H1 (cell line): ENCODE measurements at regions not wholly inside any gene's neighbourhood (a gene's known extent, or its start where the extent isn't known, plus 50 kb on each side); places are given as distances from the start of the nearest gene placed in this dataset.

Source experiments
- CTCF ChIA-PET: fragments of 300-600 bp; sonication (Branson Sonifier 250); formaldehyde crosslinking; loops from one replicate; lab custom pipeline; 2021; ENCODE audit not compliant: partially characterized antibody; lab: Charles Lee
- POLR2A ChIA-PET: fragments of 300-600 bp; sonication (Branson Sonifier 250); formaldehyde crosslinking; loops from one replicate; lab custom pipeline; 2021; ENCODE audit warnings: inconsistent platforms; ENCODE audit not compliant: partially characterized antibody; lab: Charles Lee
- DNase-seq, 2 experiments: peaks; one replicate each; pipeline versions ENCODE4 v3.0.0 to v3.0.0-alpha.2; 2010 to 2022; ENCODE audit warnings: low spot score in 2 of 2, low read depth in 1 of 2, mixed read lengths in 1 of 2
- FAIRE-seq: peaks from 2 replicates; lab custom pipeline; 2011; peaks lifted over from hg19 to GRCh38; lab: Jason Lieb, UNC
- H2AFZ ChIP-seq: 2 replicates; pipeline ENCODE4 v1.8.1; 2012; ENCODE audit warnings: low read length, inconsistent platforms
- H2AK5ac ChIP-seq: 2 replicates; pipeline ENCODE4 v1.6.1; 2013; ENCODE audit warnings: low read depth, low read length
- H2BK120ac ChIP-seq: replicated peaks from 2 replicates; pipeline ENCODE3; 2013; ENCODE audit warnings: low read depth, low read length, inconsistent platforms
- H2BK12ac ChIP-seq: 2 replicates; pipeline ENCODE4 v1.6.1; 2013; ENCODE audit warnings: low read depth, low read length
- H2BK15ac ChIP-seq: 2 replicates; pipeline ENCODE4 v1.6.1; 2013; ENCODE audit warnings: low read length
- H2BK20ac ChIP-seq: 2 replicates; pipeline ENCODE4 v1.6.1; 2013; ENCODE audit warnings: low read length
- H2BK5ac ChIP-seq: 2 replicates; pipeline ENCODE4 v1.6.1; 2013; ENCODE audit warnings: low read depth, low read length
- H3K14ac ChIP-seq: 2 replicates; pipeline ENCODE4 v1.6.1; 2013; ENCODE audit warnings: inconsistent platforms; ENCODE audit not compliant: insufficient read length
- H3K18ac ChIP-seq: 2 replicates; pipeline ENCODE4 v1.6.1; 2013; ENCODE audit warnings: low read length; ENCODE audit errors: extremely low read depth
- H3K23ac ChIP-seq: 2 replicates; pipeline ENCODE4 v1.6.1; 2013; ENCODE audit warnings: inconsistent platforms; ENCODE audit not compliant: insufficient read length
- H3K23me2 ChIP-seq: 2 replicates; pipeline ENCODE4 v1.6.1; 2013; ENCODE audit warnings: low read depth, low read length
- H3K27ac ChIP-seq: 2 replicates; pipeline ENCODE4 v1.6.1; 2011; ENCODE audit warnings: low read depth, low read length, inconsistent platforms
- H3K27me3 ChIP-seq, 4 experiments: replicated peaks in 1 of 4; 1 replicate in 1 of 4; 2 replicates in 3 of 4; pipeline versions ENCODE4 v1.6.1 to v1.8.1; 2011 to 2013; ENCODE audit warnings: low read length in 3 of 4, mild to moderate bottlenecking in 3 of 4, inconsistent platforms in 2 of 4, mixed read lengths in 2 of 4, moderate library complexity in 1 of 4; ENCODE audit not compliant: control insufficient read depth in 3 of 4, insufficient read depth in 3 of 4; ENCODE audit errors: extremely low read depth in 1 of 4
- H3K36me3 ChIP-seq, 4 experiments: 2 replicates each; pipeline versions ENCODE4 v1.6.1 to v1.8.1; 2011 to 2013; ENCODE audit warnings: mild to moderate bottlenecking in 4 of 4, low read length in 3 of 4, moderate library complexity in 2 of 4, control low read depth in 1 of 4, inconsistent platforms in 1 of 4; ENCODE audit not compliant: insufficient read depth in 4 of 4, control insufficient read depth in 2 of 4
- H3K4ac ChIP-seq: replicated peaks from 2 replicates; pipeline ENCODE3; 2013; ENCODE audit warnings: low read length, low read depth, mixed read lengths, inconsistent platforms; ENCODE audit not compliant: insufficient read length
- H3K4me1 ChIP-seq, 4 experiments: replicated peaks in 1 of 4; 1 replicate in 1 of 4; 2 replicates in 3 of 4; pipeline versions ENCODE4 v1.6.1 to v1.8.1; 2011 to 2013; ENCODE audit warnings: low read length in 3 of 4, inconsistent platforms in 2 of 4, mixed read lengths in 1 of 4; ENCODE audit not compliant: insufficient read depth in 4 of 4, control insufficient read depth in 3 of 4
- H3K4me2 ChIP-seq, 2 experiments: 2 replicates each; pipeline versions ENCODE4 v1.6.1 to v1.8.1; 2011 to 2013; ENCODE audit warnings: low read depth in 2 of 2, low read length in 2 of 2, control low read depth in 1 of 2, inconsistent platforms in 1 of 2, mild to moderate bottlenecking in 1 of 2; ENCODE audit not compliant: insufficient read depth in 1 of 2
- H3K4me3 ChIP-seq, 4 experiments: fragments of 200-600, 300-600 bp in 1 of 4; sonication (generic), shearing (Covaris generic), sonication (Bioruptor Twin) in 1 of 4; 2 replicates each; pipeline versions ENCODE4 v1.5.1 to v1.8.1; 2011 to 2016; ENCODE audit warnings: low read length in 4 of 4, low read depth in 3 of 4, control low read depth in 2 of 4, inconsistent platforms in 2 of 4, mild to moderate bottlenecking in 2 of 4, mixed read lengths in 1 of 4, moderate library complexity in 1 of 4; ENCODE audit not compliant: insufficient read depth in 2 of 4; ENCODE audit errors: extremely low read depth in 1 of 4
- H3K56ac ChIP-seq: replicated peaks from 2 replicates; pipeline ENCODE3; 2013; ENCODE audit warnings: low read depth, mild to moderate bottlenecking, mixed read lengths, low read length, inconsistent platforms; ENCODE audit not compliant: insufficient read length
- H3K79me1 ChIP-seq: 2 replicates; pipeline ENCODE4 v1.6.1; 2013; ENCODE audit warnings: low read depth, low read length, control low read depth
- H3K79me2 ChIP-seq, 2 experiments: 2 replicates each; pipeline versions ENCODE4 v1.6.1 to v1.8.1; 2012 to 2013; ENCODE audit warnings: low read length in 2 of 2, mild to moderate bottlenecking in 2 of 2, inconsistent platforms in 1 of 2; ENCODE audit not compliant: insufficient read depth in 2 of 2, control insufficient read depth in 1 of 2
- H3K9ac ChIP-seq, 4 experiments: replicated peaks in 1 of 4; 1 replicate in 1 of 4; 2 replicates in 3 of 4; pipeline versions ENCODE4 v1.6.1 to v1.8.1; 2011 to 2013; ENCODE audit warnings: low read depth in 3 of 4, low read length in 3 of 4, control low read depth in 2 of 4, mild to moderate bottlenecking in 2 of 4, moderate library complexity in 2 of 4, inconsistent platforms in 1 of 4; ENCODE audit errors: extremely low read depth in 1 of 4
- H3K9me3 ChIP-seq, 2 experiments: 2 replicates each; pipeline versions ENCODE4 v1.6.1 to v1.8.1; 2012 to 2013; ENCODE audit warnings: mild to moderate bottlenecking in 2 of 2, moderate library complexity in 2 of 2, control low read depth in 1 of 2, inconsistent platforms in 1 of 2, low read depth in 1 of 2, low read length in 1 of 2, mixed read lengths in 1 of 2; ENCODE audit not compliant: insufficient read depth in 2 of 2
- H4K20me1 ChIP-seq, 2 experiments: replicated peaks in 1 of 2; 2 replicates each; pipeline versions ENCODE3 to v1.8.1; 2011 to 2013; ENCODE audit warnings: inconsistent platforms in 2 of 2, low read length in 2 of 2, mild to moderate bottlenecking in 1 of 2; ENCODE audit not compliant: insufficient read depth in 2 of 2, control insufficient read depth in 1 of 2
- H4K5ac ChIP-seq: 2 replicates; pipeline ENCODE4 v1.6.1; 2013; ENCODE audit warnings: low read length, low read depth, mixed read lengths, inconsistent platforms; ENCODE audit not compliant: insufficient read length
- H4K8ac ChIP-seq: 2 replicates; pipeline ENCODE4 v1.8.0; 2013; ENCODE audit warnings: mild to moderate bottlenecking, moderate library complexity, low read length, inconsistent platforms; ENCODE audit not compliant: insufficient read depth; ENCODE audit errors: extremely low read depth
- H4K91ac ChIP-seq: replicated peaks from 2 replicates; pipeline ENCODE3; 2013; ENCODE audit warnings: low read length, mixed read lengths, inconsistent platforms; ENCODE audit not compliant: insufficient read length
- ATF2 ChIP-seq: IDR thresholded peaks from 2 replicates; pipeline ENCODE4 v1.6.1; 2012; ENCODE audit warnings: low read length, inconsistent platforms
- CHD2 ChIP-seq: IDR thresholded peaks from 2 replicates; pipeline ENCODE4 v1.6.1; 2012; ENCODE audit warnings: low read length, improper control_type of control experiment
- JUN ChIP-seq: IDR thresholded peaks from 2 replicates; pipeline ENCODE4 v1.6.1; 2011; ENCODE audit warnings: low read depth, mild to moderate bottlenecking, improper control_type of control experiment, low read length
- MAFK ChIP-seq: IDR thresholded peaks from 2 replicates; pipeline ENCODE4 v1.6.1; 2012; ENCODE audit warnings: low read depth, mild to moderate bottlenecking, improper control_type of control experiment, low read length
- POLR2AphosphoS5 ChIP-seq: IDR thresholded peaks from 2 replicates; pipeline ENCODE4 v1.6.1; 2011; ENCODE audit warnings: low read depth, low read length
- SIX5 ChIP-seq: IDR thresholded peaks from 2 replicates; pipeline ENCODE4 v1.6.1; 2011; ENCODE audit warnings: mild to moderate bottlenecking, low read depth, low read length
- SP4 ChIP-seq: IDR thresholded peaks from 2 replicates; pipeline ENCODE4 v1.6.1; 2012; ENCODE audit warnings: low read length, inconsistent platforms
- TBP ChIP-seq: IDR thresholded peaks from 2 replicates; pipeline ENCODE4 v1.6.1; 2011; ENCODE audit warnings: low read depth, low read length, improper control_type of control experiment
- whole genome bisulfite sequencing, 2 experiments: shearing (Covaris generic) in 1 of 2; methylation state at CpG; one replicate each; pipeline versions ENCODE4 v1.1.6 to v1.1.7; 2013 to 2015; ENCODE audit warnings: low lambda C conversion rate in 2 of 2, mixed read lengths in 2 of 2, inconsistent platforms in 1 of 2, low coverage in 1 of 2, missing lambda C conversion rate in 1 of 2; ENCODE audit not compliant: insufficient replicate concordance in 2 of 2, insufficient coverage in 1 of 2, insufficient read length in 1 of 2; ENCODE audit errors: extremely low coverage in 1 of 2, missing lambda C conversion rate in 1 of 2; 5-methylcytosine and 5-hydroxymethylcytosine counted together

GRCh38 chr6:163863565-163863964 is 449.0 kb downstream of the QKI start:
- H3K27ac ChIP-seq: no peak overlapping the region
- no peak overlapping the region for H3K4me3 ChIP-seq
- H3K9me3 ChIP-seq: no peaks in the 10 kb centered on the region
- H3K56ac ChIP-seq: no peak overlapping the region
- peaks cover 2 to 14% (median 6%) of the 10 kb centered on the region in 4 experiments for H3K4me1 ChIP-seq
- H4K8ac ChIP-seq: peak overlapping the region; percentile 57; the same call in 1 of the 2 replicates
- H2BK120ac ChIP-seq: no peak overlapping the region
- H2AFZ ChIP-seq: no peak overlapping the region
- H2BK20ac ChIP-seq: no peak overlapping the region
- no peaks in the 10 kb centered on the region for H3K79me2 ChIP-seq
- no peaks in the 10 kb centered on the region for H4K20me1 ChIP-seq
- FAIRE-seq (no peak), DNase-seq (no peak)
- H3K27me3 ChIP-seq: no peaks in the 10 kb centered on the region; a peak in 1 of 7 replicates
- no peak overlapping the region; the same call in 1 of the 2 replicates for H3K18ac ChIP-seq
- no peak overlapping the region for H4K91ac ChIP-seq
- H2BK15ac ChIP-seq: no peak overlapping the region
- H3K36me3 ChIP-seq: no peaks in the 10 kb centered on the region
- POLR2A ChIA-PET: no interaction called here
- no peak overlapping the region for H3K9ac ChIP-seq
- H3K4me2 ChIP-seq: no peak overlapping the region; a peak in 1 of 4 replicates
- no peak overlapping the region for H2BK12ac ChIP-seq
- TF ChIP-seq SP4 (no peak), JUN (no peak), POLR2AphosphoS5 (no peak), ATF2 (no peak), SIX5 (no peak), TBP (no peak), MAFK (no peak), CHD2 (no peak)
- H2BK5ac ChIP-seq: no peak overlapping the region
- no peaks in the 10 kb centered on the region for H3K79me1 ChIP-seq
- no peak overlapping the region for H3K4ac ChIP-seq
- no peak overlapping the region for H3K14ac ChIP-seq
- no peak overlapping the region for H2AK5ac ChIP-seq
- CTCF ChIA-PET: no interaction called here
- no peaks in the 10 kb centered on the region for H3K23me2 ChIP-seq
- WGBS, 2 experiments: 63% methylated on average over 6 of the region's 6 CpGs; no CpG with 5 or more reads in 1 of the 2 experiments
- H3K23ac ChIP-seq: no peak overlapping the region
- no peak overlapping the region for H4K5ac ChIP-seq
